ENCODE measurements at regions not wholly inside any gene's neighbourhood (a gene's known extent, or its start where the extent isn't known, plus 50 kb on each side); places are given as distances from the start of the nearest gene placed in this dataset.

DNA sequence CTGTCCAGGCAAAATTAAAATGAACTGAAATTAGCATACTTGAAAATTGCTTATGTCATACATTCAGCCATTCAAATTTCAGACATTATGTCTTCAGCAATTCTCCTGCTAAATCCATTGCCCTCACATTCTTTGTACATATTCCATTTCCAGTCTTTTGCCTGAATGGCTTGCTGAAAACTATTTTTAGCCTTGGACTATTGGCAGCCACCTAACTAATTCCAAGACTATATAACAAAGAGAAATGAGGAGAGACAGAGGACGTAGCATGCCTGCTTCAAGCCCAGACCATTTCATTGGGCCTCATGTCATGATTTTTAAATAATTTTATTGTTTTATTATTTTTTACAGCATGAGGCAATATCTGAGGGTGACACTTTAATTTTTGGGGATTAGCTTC, 100.3 kb downstream of the MRPS30 start:
- Histone ChIP-seq H3K9me3 (ENCODE audit: low read length) (peaks cover 10% of the 10 kb centered on the region; the same call in 1 of the 2 replicates), H3K4me1 (ENCODE audit: insufficient read depth, low read length) (no peaks in the 10 kb centered on the region), H3K79me2 (ENCODE audit: insufficient read depth, low read length) (no peaks in the 10 kb centered on the region), H3K27ac (ENCODE audit: extremely low read length, insufficient read depth, low read length) (no peak overlapping the region), H4K20me1 (ENCODE audit: insufficient read depth, low read length) (no peaks in the 10 kb centered on the region), H3K27me3 (ENCODE audit: control insufficient read depth in 1 of 2, insufficient read depth in 2 of 2, low read length in 2 of 2) (no peaks in the 10 kb centered on the region), H3K36me3 (replicated peaks in 1 of 2; ENCODE audit: control insufficient read depth in 1 of 2, insufficient read depth in 2 of 2, low read length in 2 of 2) (no peaks in the 10 kb centered on the region), H3K9ac (ENCODE audit: insufficient read depth, low read depth, low read length) (no peak overlapping the region), H3K4me3 (replicated peaks in 1 of 3; ENCODE audit: insufficient read depth in 1 of 3, low read depth in 2 of 3, low read length in 3 of 3) (no peak overlapping the region), H3K4me2 (ENCODE audit: low read depth, low read length) (no peak overlapping the region), H2AFZ (ENCODE audit: low read length) (no peak overlapping the region)
- DNase-seq (ENCODE audit: low spot score) (no peak), ATAC-seq (no peak), FAIRE-seq (no peak)
- CTCF ChIA-PET (ENCODE audit: low intra/inter-chr PET ratio, low total read pairs): no interaction called here
- 0% methylated on average over 1 of the region's 1 CpG for WGBS (ENCODE audit: low lambda C conversion rate)
- intact Hi-C loops (cut with micrococcal nuclease; ENCODE audit: unreplicated experiment): no loop called here
- no TSS peak for BruUV-seq (replicated peaks)
- in situ Hi-C loops (cut with HindIII; ENCODE audit: extremely low pct_ligation_motif_present, low pct_unique_long_range_greater_than_20kb): no loop called here
- TF ChIP-seq MIER3 (CRISPR knock-in tag; IDR thresholded peaks at IDR 0.05; ENCODE audit: borderline replicate concordance) (no peak), MAFK (conservative IDR thresholded peaks at IDR 0.05 in 1 of 2, IDR thresholded peaks at IDR 0.05 in 1 of 2; ENCODE audit: low read length in 2 of 2) (peak in 1 of 2 experiments; percentile 16; a peak in 1 of 4 replicates)
- POLR2A ChIA-PET: no interaction called here

DNA sequence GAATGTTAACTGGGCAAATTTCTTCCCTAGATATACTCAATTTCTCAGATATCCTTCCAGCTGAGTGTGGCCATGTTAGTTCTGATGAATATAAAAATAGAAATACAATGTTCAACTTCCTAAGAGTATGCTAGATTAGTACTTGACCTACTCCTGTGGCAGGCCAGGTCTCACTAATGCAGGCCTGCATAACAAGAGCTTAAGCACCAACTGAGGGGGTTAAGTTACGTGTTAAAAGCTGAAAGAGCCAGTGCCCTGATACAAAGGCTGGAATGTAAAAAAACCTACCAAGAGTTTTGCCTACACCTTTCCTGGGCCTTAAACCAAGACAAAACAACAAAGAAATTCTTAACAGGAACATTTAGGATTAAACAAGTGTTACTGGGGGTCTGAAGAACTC, 102.8 kb downstream of the MRPS30 start:
- in situ Hi-C loops (cut with HindIII; ENCODE audit: extremely low pct_ligation_motif_present, low pct_unique_long_range_greater_than_20kb): no loop called here
- no peak for FAIRE-seq

More for the DNA sequence above, 102.8 kb downstream of the MRPS30 start:
- Histone ChIP-seq H3K4me3 (replicated peaks in 1 of 3; ENCODE audit: insufficient read depth in 1 of 3, low read depth in 2 of 3, low read length in 3 of 3) (no peak overlapping the region), H3K79me2 (ENCODE audit: insufficient read depth, low read length) (no peaks in the 10 kb centered on the region), H3K4me2 (ENCODE audit: low read depth, low read length) (no peak overlapping the region), H3K27ac (ENCODE audit: extremely low read length, insufficient read depth, low read length) (no peak overlapping the region), H3K27me3 (ENCODE audit: control insufficient read depth in 1 of 2, insufficient read depth in 2 of 2, low read length in 2 of 2) (no peaks in the 10 kb centered on the region), H3K36me3 (replicated peaks in 1 of 2; ENCODE audit: control insufficient read depth in 1 of 2, insufficient read depth in 2 of 2, low read length in 2 of 2) (no peaks in the 10 kb centered on the region), H4K20me1 (ENCODE audit: insufficient read depth, low read length) (no peaks in the 10 kb centered on the region), H2AFZ (ENCODE audit: low read length) (no peak overlapping the region), H3K4me1 (ENCODE audit: insufficient read depth, low read length) (no peaks in the 10 kb centered on the region), H3K9me3 (ENCODE audit: low read length) (no peaks in the 10 kb centered on the region), H3K9ac (ENCODE audit: insufficient read depth, low read depth, low read length) (no peak overlapping the region)
- no peak for ATAC-seq
- 23% methylated on average over 1 of the region's 1 CpG for WGBS (ENCODE audit: low lambda C conversion rate)
- ChIA-PET CTCF (ENCODE audit: low intra/inter-chr PET ratio, low total read pairs) (no interaction called here), POLR2A (no interaction called here)
- TF ChIP-seq ZNF629 (CRISPR knock-in tag; conservative IDR thresholded peaks at IDR 0.05) (no peak), XRCC5 (optimal IDR thresholded peaks at IDR 0.05; ENCODE audit: low read length) (no peak), ZNF709 (CRISPR knock-in tag; IDR thresholded peaks at IDR 0.05) (no peak), SMYD3 (CRISPR knock-in tag; IDR thresholded peaks at IDR 0.05) (no peak), ZNF101 (CRISPR knock-in tag; IDR thresholded peaks at IDR 0.05; ENCODE audit: borderline replicate concordance, low read depth) (no peak), SMARCE1 (IDR thresholded peaks at IDR 0.05; ENCODE audit: borderline replicate concordance) (no peak), NR1H2 (CRISPR knock-in tag; IDR thresholded peaks at IDR 0.05; ENCODE audit: borderline replicate concordance, low read depth) (no peak), WIZ (CRISPR knock-in tag; IDR thresholded peaks at IDR 0.05) (no peak), NFATC3 (CRISPR knock-in tag; IDR thresholded peaks at IDR 0.05) (no peak), HNRNPH1 (optimal IDR thresholded peaks at IDR 0.05; ENCODE audit: low read depth, low read length) (no peak), ZNF850 (CRISPR knock-in tag; conservative IDR thresholded peaks at IDR 0.05) (no peak), ATF7 (IDR thresholded peaks at IDR 0.05) (no peak), ATF7 (CRISPR knock-in tag; IDR thresholded peaks at IDR 0.05) (no peak), KLF15 (CRISPR knock-in tag; IDR thresholded peaks at IDR 0.05; ENCODE audit: borderline replicate concordance) (no peak), NFIC (IDR thresholded peaks at IDR 0.05; ENCODE audit: low read length) (no peak)
- TF ChIP-seq, protein P1, sequence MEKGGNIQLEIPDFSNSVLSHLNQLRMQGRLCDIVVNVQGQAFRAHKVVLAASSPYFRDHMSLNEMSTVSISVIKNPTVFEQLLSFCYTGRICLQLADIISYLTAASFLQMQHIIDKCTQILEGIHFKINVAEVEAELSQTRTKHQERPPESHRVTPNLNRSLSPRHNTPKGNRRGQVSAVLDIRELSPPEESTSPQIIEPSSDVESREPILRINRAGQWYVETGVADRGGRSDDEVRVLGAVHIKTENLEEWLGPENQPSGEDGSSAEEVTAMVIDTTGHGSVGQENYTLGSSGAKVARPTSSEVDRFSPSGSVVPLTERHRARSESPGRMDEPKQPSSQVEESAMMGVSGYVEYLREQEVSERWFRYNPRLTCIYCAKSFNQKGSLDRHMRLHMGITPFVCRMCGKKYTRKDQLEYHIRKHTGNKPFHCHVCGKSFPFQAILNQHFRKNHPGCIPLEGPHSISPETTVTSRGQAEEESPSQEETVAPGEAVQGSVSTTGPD (CRISPR knock-in tag; IDR thresholded peaks at IDR 0.05): no peak
- TF ChIP-seq, protein P2, sequence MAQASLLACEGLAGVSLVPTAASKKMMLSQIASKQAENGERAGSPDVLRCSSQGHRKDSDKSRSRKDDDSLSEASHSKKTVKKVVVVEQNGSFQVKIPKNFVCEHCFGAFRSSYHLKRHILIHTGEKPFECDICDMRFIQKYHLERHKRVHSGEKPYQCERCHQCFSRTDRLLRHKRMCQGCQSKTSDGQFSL (CRISPR knock-in tag; IDR thresholded peaks at IDR 0.05): no peak
- no peak for DNase-seq (ENCODE audit: low spot score)
- intact Hi-C loops (cut with micrococcal nuclease; ENCODE audit: unreplicated experiment): no loop called here
- BruUV-seq (replicated peaks): no TSS peak
